ENCODE measurements at regions not wholly inside any gene's neighbourhood (a gene's known extent, or its start where the extent isn't known, plus 50 kb on each side); places are given as distances from the start of the nearest gene placed in this dataset.

DNA sequence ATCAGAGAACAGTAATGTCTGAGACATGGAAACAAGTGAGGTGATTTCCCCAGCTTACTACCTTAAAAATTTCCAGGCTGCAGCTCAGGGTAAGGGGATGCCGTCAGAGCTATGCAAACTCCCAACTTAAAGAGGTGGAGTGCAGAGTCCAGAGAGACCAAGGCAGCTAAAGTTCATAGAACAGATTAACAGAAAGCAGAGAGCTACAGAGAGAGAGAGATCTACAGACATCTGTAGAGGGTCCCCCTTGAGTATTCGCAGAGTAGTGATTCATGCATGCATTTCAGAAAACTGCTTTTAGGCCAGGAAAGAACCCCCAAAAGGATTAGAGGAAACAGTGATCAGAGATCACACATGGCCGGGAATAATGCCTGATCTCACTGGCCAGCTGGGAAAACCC, 306.2 kb upstream of the PUM3 start:
- TF ChIP-seq, protein P1, sequence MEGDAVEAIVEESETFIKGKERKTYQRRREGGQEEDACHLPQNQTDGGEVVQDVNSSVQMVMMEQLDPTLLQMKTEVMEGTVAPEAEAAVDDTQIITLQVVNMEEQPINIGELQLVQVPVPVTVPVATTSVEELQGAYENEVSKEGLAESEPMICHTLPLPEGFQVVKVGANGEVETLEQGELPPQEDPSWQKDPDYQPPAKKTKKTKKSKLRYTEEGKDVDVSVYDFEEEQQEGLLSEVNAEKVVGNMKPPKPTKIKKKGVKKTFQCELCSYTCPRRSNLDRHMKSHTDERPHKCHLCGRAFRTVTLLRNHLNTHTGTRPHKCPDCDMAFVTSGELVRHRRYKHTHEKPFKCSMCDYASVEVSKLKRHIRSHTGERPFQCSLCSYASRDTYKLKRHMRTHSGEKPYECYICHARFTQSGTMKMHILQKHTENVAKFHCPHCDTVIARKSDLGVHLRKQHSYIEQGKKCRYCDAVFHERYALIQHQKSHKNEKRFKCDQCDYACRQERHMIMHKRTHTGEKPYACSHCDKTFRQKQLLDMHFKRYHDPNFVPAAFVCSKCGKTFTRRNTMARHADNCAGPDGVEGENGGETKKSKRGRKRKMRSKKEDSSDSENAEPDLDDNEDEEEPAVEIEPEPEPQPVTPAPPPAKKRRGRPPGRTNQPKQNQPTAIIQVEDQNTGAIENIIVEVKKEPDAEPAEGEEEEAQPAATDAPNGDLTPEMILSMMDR (conservative IDR thresholded peaks at IDR 0.05; ENCODE audit: low read length): no peak
- TF ChIP-seq EZH2phosphoT487 (IDR thresholded peaks at IDR 0.05; ENCODE audit: borderline replicate concordance): no peak

All from Loucy (cell line).